ENCODE measurements at regions not wholly inside any gene's neighbourhood (a gene's known extent, or its start where the extent isn't known, plus 50 kb on each side); places are given as distances from the start of the nearest gene placed in this dataset.

- Histone ChIP-seq H3K9me3 (peaks cover 0 to 16% (median 0%) of the 10 kb centered on the region in 4 donors), H3K4me3 (no peak overlapping the region), H3K27ac (no peak overlapping the region), H3K4me1 (no peaks in the 10 kb centered on the region), H3K27me3 (no peaks in the 10 kb centered on the region), H3K36me3 (no peaks in the 10 kb centered on the region)
- DNase-seq (ENCODE audit: low spot score in 2 of 2), result no peak
- TF ChIP-seq POLR2A (IDR thresholded peaks at IDR 0.05), result no peak
- TF ChIP-seq CTCF (IDR thresholded peaks at IDR 0.05), result no peak
- TF ChIP-seq EP300 (IDR thresholded peaks at IDR 0.05), result no peak
- 76 to 79% methylated on average over 4 of the region's 4 CpGs for WGBS, 2 donors
These were observed 238.7 kb downstream of the TFCP2L1 start for GRCh38 chr2:121046335-121046734.

- H3K27me3 ChIP-seq, result no peaks in the 10 kb centered on the region
- 95 to 98% methylated on average over 4 of the region's 4 CpGs for WGBS, 2 donors
- no peaks in the 10 kb centered on the region for H3K36me3 ChIP-seq
- no peak for DNase-seq (ENCODE audit: low spot score in 2 of 2)
- no peaks in the 10 kb centered on the region for H3K4me1 ChIP-seq
- H3K9me3 ChIP-seq, result peaks cover 0 to 16% (median 0%) of the 10 kb centered on the region in 4 donors
- no peak for TF ChIP-seq CTCF (IDR thresholded peaks at IDR 0.05)
- no peak for TF ChIP-seq POLR2A (IDR thresholded peaks at IDR 0.05)
- no peak for TF ChIP-seq EP300 (IDR thresholded peaks at IDR 0.05)
- no peak overlapping the region for H3K27ac ChIP-seq
- H3K4me3 ChIP-seq, result no peak overlapping the region
These were observed 237.6 kb downstream of the TFCP2L1 start for GRCh38 chr2:121047383-121047782.

- WGBS, 2 donors, result 79 to 89% methylated on average over 2 of the region's 2 CpGs
- H3K4me3 ChIP-seq, result no peak overlapping the region
- no peaks in the 10 kb centered on the region for H3K27me3 ChIP-seq
- DNase-seq (ENCODE audit: low spot score in 2 of 2), result no peak
- peaks cover 0 to 12% (median 0%) of the 10 kb centered on the region in 4 donors for H3K9me3 ChIP-seq
- H3K27ac ChIP-seq, result no peak overlapping the region
- no peaks in the 10 kb centered on the region for H3K36me3 ChIP-seq
- TF ChIP-seq EP300 (IDR thresholded peaks at IDR 0.05) (no peak), CTCF (IDR thresholded peaks at IDR 0.05) (no peak), POLR2A (IDR thresholded peaks at IDR 0.05) (no peak)
- no peaks in the 10 kb centered on the region for H3K4me1 ChIP-seq
These were observed 235.9 kb downstream of the TFCP2L1 start for GRCh38 chr2:121049131-121049530.

- H3K27ac ChIP-seq, result no peak overlapping the region
- H3K27me3 ChIP-seq, result no peaks in the 10 kb centered on the region
- no peaks in the 10 kb centered on the region for H3K36me3 ChIP-seq
- WGBS, 2 donors, result 38 to 44% methylated on average over 11 of the region's 11 CpGs
- no peak for DNase-seq (ENCODE audit: low spot score in 2 of 2)
- H3K9me3 ChIP-seq, result peaks cover 0 to 12% (median 0%) of the 10 kb centered on the region in 4 donors
- no peaks in the 10 kb centered on the region for H3K4me1 ChIP-seq
- TF ChIP-seq CTCF (IDR thresholded peaks at IDR 0.05) (no peak), POLR2A (IDR thresholded peaks at IDR 0.05) (no peak), EP300 (IDR thresholded peaks at IDR 0.05) (peak in 1 of 2 donors; percentile 61)
- H3K4me3 ChIP-seq, result no peak overlapping the region
These were observed 234.9 kb downstream of the TFCP2L1 start for GRCh38 chr2:121049950-121050585.

- TF ChIP-seq EP300 (IDR thresholded peaks at IDR 0.05) (no peak), CTCF (IDR thresholded peaks at IDR 0.05) (no peak), POLR2A (IDR thresholded peaks at IDR 0.05) (no peak)
- no peak overlapping the region for H3K4me3 ChIP-seq
- no peaks in the 10 kb centered on the region for H3K27me3 ChIP-seq
- no peaks in the 10 kb centered on the region for H3K36me3 ChIP-seq
- H3K27ac ChIP-seq, result no peak overlapping the region
- no peaks in the 10 kb centered on the region for H3K4me1 ChIP-seq
- WGBS, 2 donors, result 80 to 97% methylated on average over 5 to 6 of the region's 6 CpGs
- peaks cover 0 to 12% (median 0%) of the 10 kb centered on the region in 4 donors for H3K9me3 ChIP-seq
- DNase-seq (ENCODE audit: low spot score in 2 of 2), result no peak
These were observed 233.7 kb downstream of the TFCP2L1 start for GRCh38 chr2:121051311-121051710.
